ENCODE measurements at regions not wholly inside any gene's neighbourhood (a gene's known extent, or its start where the extent isn't known, plus 50 kb on each side); places are given as distances from the start of the nearest gene placed in this dataset.

DNA sequence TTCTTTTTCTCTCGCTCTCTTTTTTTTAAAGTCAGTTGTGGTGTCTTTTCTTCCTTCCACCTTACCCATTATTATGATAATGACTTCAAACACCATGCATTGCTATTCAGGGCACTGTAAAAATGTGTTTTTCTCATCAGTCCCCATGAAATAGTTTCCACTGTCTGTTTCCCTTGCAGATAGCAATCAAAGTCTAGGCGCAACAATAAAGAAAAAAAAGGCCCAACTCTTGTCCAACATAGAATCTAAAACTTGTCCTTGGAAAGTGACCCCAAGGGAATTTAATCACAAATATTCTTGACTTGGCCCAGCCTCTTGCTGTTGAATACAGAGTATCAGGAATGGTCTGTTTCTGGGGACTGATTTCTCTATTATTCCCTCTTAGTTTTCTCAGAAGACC, 382.5 kb downstream of the PLPP3 start:
- Histone ChIP-seq H3K4me2 (replicated peaks; ENCODE audit: extremely low read depth, low read length, poor library complexity, severe bottlenecking) (no peak overlapping the region), H3K36me3 (replicated peaks in 1 of 2; ENCODE audit: control insufficient read depth in 1 of 2, insufficient read depth in 2 of 2, low read length in 2 of 2) (no peaks in the 10 kb centered on the region), H4K20me1 (ENCODE audit: insufficient read depth, low read length) (no peaks in the 10 kb centered on the region), H3K4me1 (ENCODE audit: control insufficient read depth in 1 of 2, insufficient read depth in 2 of 2, low read length in 2 of 2) (no peaks in the 10 kb centered on the region), H3K9ac (ENCODE audit: insufficient read depth, low read length, poor library complexity, severe bottlenecking) (no peak overlapping the region), H3K4me3 (replicated peaks in 1 of 3; ENCODE audit: low read depth in 2 of 3, low read length in 3 of 3) (no peak overlapping the region), H3K27me3 (ENCODE audit: control insufficient read depth in 2 of 2, insufficient read depth in 2 of 2, low read length in 2 of 2) (no peaks in the 10 kb centered on the region), H3K9me3 (replicated peaks in 1 of 2; ENCODE audit: control insufficient read depth in 1 of 2, insufficient read depth in 1 of 2, low read length in 2 of 2) (no peaks in the 10 kb centered on the region), H2AFZ (ENCODE audit: insufficient read depth, low read depth, low read length, poor library complexity, severe bottlenecking) (no peak overlapping the region), H3K79me2 (ENCODE audit: insufficient read depth, low read length) (no peaks in the 10 kb centered on the region), H3K27ac (ENCODE audit: low read depth in 1 of 2, low read length in 2 of 2) (no peak overlapping the region)
- TF ChIP-seq, protein P1, sequence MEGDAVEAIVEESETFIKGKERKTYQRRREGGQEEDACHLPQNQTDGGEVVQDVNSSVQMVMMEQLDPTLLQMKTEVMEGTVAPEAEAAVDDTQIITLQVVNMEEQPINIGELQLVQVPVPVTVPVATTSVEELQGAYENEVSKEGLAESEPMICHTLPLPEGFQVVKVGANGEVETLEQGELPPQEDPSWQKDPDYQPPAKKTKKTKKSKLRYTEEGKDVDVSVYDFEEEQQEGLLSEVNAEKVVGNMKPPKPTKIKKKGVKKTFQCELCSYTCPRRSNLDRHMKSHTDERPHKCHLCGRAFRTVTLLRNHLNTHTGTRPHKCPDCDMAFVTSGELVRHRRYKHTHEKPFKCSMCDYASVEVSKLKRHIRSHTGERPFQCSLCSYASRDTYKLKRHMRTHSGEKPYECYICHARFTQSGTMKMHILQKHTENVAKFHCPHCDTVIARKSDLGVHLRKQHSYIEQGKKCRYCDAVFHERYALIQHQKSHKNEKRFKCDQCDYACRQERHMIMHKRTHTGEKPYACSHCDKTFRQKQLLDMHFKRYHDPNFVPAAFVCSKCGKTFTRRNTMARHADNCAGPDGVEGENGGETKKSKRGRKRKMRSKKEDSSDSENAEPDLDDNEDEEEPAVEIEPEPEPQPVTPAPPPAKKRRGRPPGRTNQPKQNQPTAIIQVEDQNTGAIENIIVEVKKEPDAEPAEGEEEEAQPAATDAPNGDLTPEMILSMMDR (IDR thresholded peaks at IDR 0.05) = no peak
- no peak for DNase-seq
- no peaks in the 10 kb centered on the region for H3K36me3 Mint-ChIP-seq
- WGBS (ENCODE audit: insufficient coverage) = 71% methylated on average over 1 of the region's 2 CpGs
- H3K27me3 Mint-ChIP-seq (ENCODE audit: low read depth in 3 of 3) = peaks cover 2 to 4% (median 2%) of the 10 kb centered on the region in 3 donors
- H3K9me3 Mint-ChIP-seq = peaks cover 0 to 2% (median 0%) of the 10 kb centered on the region in 7 donors
- intact Hi-C loops (cut with micrococcal nuclease) = no loop called here
- peaks cover 5% of the 10 kb centered on the region for H3K4me1 Mint-ChIP-seq
- H3K4me3 Mint-ChIP-seq = no peak overlapping the region
- H3K27ac Mint-ChIP-seq = no peak overlapping the region

DNA sequence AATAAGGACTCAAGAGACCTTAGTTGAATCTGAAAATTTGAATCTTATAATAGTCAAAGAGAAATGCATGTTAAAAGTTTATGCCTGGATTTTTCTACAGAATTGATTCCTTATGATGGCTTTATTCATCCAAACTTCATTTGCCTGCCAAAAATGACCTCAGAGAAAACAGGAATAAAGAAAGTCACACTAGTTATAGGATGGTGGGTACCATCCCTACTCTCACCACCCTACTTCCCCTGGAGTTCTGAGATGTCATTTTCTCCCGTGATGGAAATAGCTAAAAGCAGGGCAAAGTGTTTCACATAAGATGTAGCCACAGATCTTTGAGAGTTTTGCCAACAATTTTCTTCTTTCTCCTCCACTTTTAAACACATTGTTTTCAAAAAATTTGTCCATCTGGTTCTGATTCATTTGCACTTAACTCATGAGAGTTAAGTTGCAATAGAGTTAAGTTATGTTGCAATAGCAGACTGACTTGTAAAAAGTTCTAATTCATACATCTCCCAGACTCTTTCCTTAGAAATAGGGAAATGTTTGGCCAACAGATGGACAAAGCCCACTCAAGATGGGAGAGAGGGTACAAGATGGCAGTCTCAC, 384.6 kb downstream of the PLPP3 start:
- Histone ChIP-seq H3K36me3 (replicated peaks in 1 of 2; ENCODE audit: control insufficient read depth in 1 of 2, insufficient read depth in 2 of 2, low read length in 2 of 2) (no peaks in the 10 kb centered on the region), H3K79me2 (ENCODE audit: insufficient read depth, low read length) (no peaks in the 10 kb centered on the region), H3K27me3 (ENCODE audit: control insufficient read depth in 2 of 2, insufficient read depth in 2 of 2, low read length in 2 of 2) (no peaks in the 10 kb centered on the region), H3K4me1 (ENCODE audit: control insufficient read depth in 1 of 2, insufficient read depth in 2 of 2, low read length in 2 of 2) (no peaks in the 10 kb centered on the region), H3K4me3 (replicated peaks in 1 of 3; ENCODE audit: low read depth in 2 of 3, low read length in 3 of 3) (no peak overlapping the region), H3K9me3 (replicated peaks in 1 of 2; ENCODE audit: control insufficient read depth in 1 of 2, insufficient read depth in 1 of 2, low read length in 2 of 2) (no peaks in the 10 kb centered on the region), H4K20me1 (ENCODE audit: insufficient read depth, low read length) (no peaks in the 10 kb centered on the region), H2AFZ (ENCODE audit: insufficient read depth, low read depth, low read length, poor library complexity, severe bottlenecking) (no peak overlapping the region), H3K27ac (ENCODE audit: low read depth in 1 of 2, low read length in 2 of 2) (no peak overlapping the region), H3K4me2 (replicated peaks; ENCODE audit: extremely low read depth, low read length, poor library complexity, severe bottlenecking) (no peak overlapping the region), H3K9ac (ENCODE audit: insufficient read depth, low read length, poor library complexity, severe bottlenecking) (no peak overlapping the region)
- Mint-ChIP-seq H3K4me1 (peaks cover 7% of the 10 kb centered on the region), H3K4me3 (no peak overlapping the region), H3K36me3 (no peaks in the 10 kb centered on the region), H3K27ac (no peak overlapping the region), H3K27me3 (ENCODE audit: low read depth in 3 of 3) (peaks cover 0 to 2% (median 2%) of the 10 kb centered on the region in 3 donors), H3K9me3 (peaks cover 0 to 2% (median 0%) of the 10 kb centered on the region in 7 donors)
- intact Hi-C loops (cut with micrococcal nuclease) = no loop called here
- TF ChIP-seq, protein P1 (IDR thresholded peaks at IDR 0.05) = no peak
- no CpG with 5 or more reads among the region's 1 CpG for WGBS (ENCODE audit: insufficient coverage)
- no peak for DNase-seq

Measured in CD14-positive monocyte (primary cell).